Osteocyte (in vitro differentiated cells): ENCODE measurements at regions not wholly inside any gene's neighbourhood (a gene's known extent, or its start where the extent isn't known, plus 50 kb on each side); places are given as distances from the start of the nearest gene placed in this dataset.

Source experiments
- DNase-seq: peaks from one replicate; pipeline ENCODE4 v3.0.0; 2021; ENCODE audit warnings: mixed read lengths; ENCODE audit not compliant: unreplicated experiment; ENCODE audit errors: extremely low spot score
- H3K27ac Mint-ChIP-seq: one replicate; pipeline ENCODE4 v1.8.0; 2021; ENCODE audit warnings: mild to moderate bottlenecking, mixed read lengths; ENCODE audit not compliant: unreplicated experiment
- H3K27me3 Mint-ChIP-seq: one replicate; pipeline ENCODE4 v1.8.0; 2021; ENCODE audit warnings: mixed read lengths; ENCODE audit not compliant: unreplicated experiment
- H3K36me3 Mint-ChIP-seq: one replicate; pipeline ENCODE4 v1.8.0; 2021; ENCODE audit warnings: mixed read lengths; ENCODE audit not compliant: unreplicated experiment
- H3K4me1 Mint-ChIP-seq: one replicate; pipeline ENCODE4 v1.8.0; 2021; ENCODE audit warnings: mixed read lengths; ENCODE audit not compliant: unreplicated experiment
- H3K4me3 Mint-ChIP-seq: one replicate; pipeline ENCODE4 v1.8.0; 2021; ENCODE audit warnings: mild to moderate bottlenecking, moderate library complexity, mixed read lengths; ENCODE audit not compliant: unreplicated experiment
- H3K9me3 Mint-ChIP-seq: one replicate; pipeline ENCODE4 v1.8.0; 2021; ENCODE audit warnings: mixed read lengths; ENCODE audit not compliant: unreplicated experiment
- CTCF ChIP-seq: fragments of 200-600 bp; sonication (generic); IDR thresholded peaks from 2 replicates; pipeline ENCODE4 v1.5.0; 2021; ENCODE audit warnings: antibody characterized with exemption, mild to moderate bottlenecking, moderate library complexity

- Mint-ChIP-seq H3K4me1 (no peaks in the 10 kb centered on the region), H3K9me3 (no peaks in the 10 kb centered on the region), H3K27ac (no peak overlapping the region), H3K36me3 (no peaks in the 10 kb centered on the region), H3K4me3 (no peak overlapping the region), H3K27me3 (peaks cover 3% of the 10 kb centered on the region)
- no peak for DNase-seq
- TF ChIP-seq CTCF, result no peak
These were observed 120.1 kb upstream of the ACO1 start for GRCh38 chr9:32264170-32264864.

GRCh38 chr9:32265037-32265436, 119.4 kb upstream of the ACO1 start:
- peaks cover 3% of the 10 kb centered on the region for H3K27me3 Mint-ChIP-seq
- H3K4me3 Mint-ChIP-seq, result no peak overlapping the region
- H3K9me3 Mint-ChIP-seq, result no peaks in the 10 kb centered on the region
- no peaks in the 10 kb centered on the region for H3K4me1 Mint-ChIP-seq
- H3K27ac Mint-ChIP-seq, result no peak overlapping the region
- H3K36me3 Mint-ChIP-seq, result no peaks in the 10 kb centered on the region
- TF ChIP-seq CTCF, result no peak
- no peak for DNase-seq

- no peak overlapping the region for H3K4me3 Mint-ChIP-seq
- H3K27ac Mint-ChIP-seq, result no peak overlapping the region
- DNase-seq, result no peak
- no peaks in the 10 kb centered on the region for H3K9me3 Mint-ChIP-seq
- TF ChIP-seq CTCF, result no peak
- H3K4me1 Mint-ChIP-seq, result no peaks in the 10 kb centered on the region
- H3K27me3 Mint-ChIP-seq, result no peaks in the 10 kb centered on the region
- H3K36me3 Mint-ChIP-seq, result no peaks in the 10 kb centered on the region
These were observed 105.5 kb upstream of the ACO1 start for GRCh38 chr9:32278991-32279390.

GRCh38 chr9:32289756-32290155, 94.7 kb upstream of the ACO1 start:
- Mint-ChIP-seq H3K9me3 (no peaks in the 10 kb centered on the region), H3K4me1 (no peaks in the 10 kb centered on the region), H3K36me3 (no peaks in the 10 kb centered on the region), H3K27me3 (peaks cover 22% of the 10 kb centered on the region), H3K4me3 (no peak overlapping the region), H3K27ac (no peak overlapping the region)
- no peak for TF ChIP-seq CTCF
- DNase-seq, result no peak

GRCh38 chr9:32291370-32291769, 93.1 kb upstream of the ACO1 start:
- DNase-seq, result no peak
- H3K27me3 Mint-ChIP-seq, result peaks cover 25% of the 10 kb centered on the region
- H3K4me1 Mint-ChIP-seq, result no peaks in the 10 kb centered on the region
- TF ChIP-seq CTCF, result no peak
- no peaks in the 10 kb centered on the region for H3K36me3 Mint-ChIP-seq
- no peak overlapping the region for H3K4me3 Mint-ChIP-seq
- H3K27ac Mint-ChIP-seq, result no peak overlapping the region
- H3K9me3 Mint-ChIP-seq, result no peaks in the 10 kb centered on the region
